Upper lobe of left lung (tissue), 6 donors: ENCODE measurements at regions not wholly inside any gene's neighbourhood (a gene's known extent, or its start where the extent isn't known, plus 50 kb on each side); places are given as distances from the start of the nearest gene placed in this dataset.
A peak's percentile ranks its signal among the peaks of the same experiment; 100 is the strongest.

Experiments used
- ATAC-seq, 2 donors: fragments of 200-7000 bp; cut with Tn5 transposase; one replicate each; pipeline ENCODE4 v1.9.1; 2022; ENCODE audit warnings: mild to moderate bottlenecking in 2 of 2, moderate library complexity in 2 of 2; ENCODE audit not compliant: low FRiP score in 2 of 2
- DNase-seq, 2 donors: peaks; one replicate each; pipeline ENCODE4 v3.0.0-alpha.2; 2019 to 2020
- H3K27ac ChIP-seq, 4 donors: fragments of 200-600 bp; sonication (generic); one replicate each; pipeline ENCODE4 v1.5.1; 2016 to 2019
- H3K27me3 ChIP-seq, 4 donors: fragments of 200-600 bp; sonication (generic); one replicate each; pipeline ENCODE4 v1.5.1; 2017 to 2019
- H3K36me3 ChIP-seq, 4 donors: fragments of 200-600 bp; sonication (generic); one replicate each; pipeline ENCODE4 v1.5.1; 2016 to 2019
- H3K4me1 ChIP-seq, 4 donors: fragments of 200-600 bp; sonication (generic); one replicate each; pipeline ENCODE4 v1.5.1; 2018 to 2019
- H3K4me3 ChIP-seq, 4 donors: fragments of 200-600 bp; sonication (generic); one replicate each; pipeline ENCODE4 v1.5.1; 2017 to 2019; ENCODE audit warnings: mild to moderate bottlenecking in 2 of 4, moderate library complexity in 1 of 4
- H3K9me3 ChIP-seq, 4 donors: fragments of 200-600 bp; sonication (generic); one replicate each; pipeline ENCODE4 v1.5.1; 2018 to 2019
- EP300 ChIP-seq, 4 donors: sonication (generic); formaldehyde crosslinking; IDR thresholded peaks; one replicate each; pipeline ENCODE4 v1.5.1; 2017; ENCODE audit warnings: antibody characterized with exemption in 4 of 4, control low read depth in 2 of 4
- POLR2A ChIP-seq, 4 donors: fragments of 450-650 bp; IDR thresholded peaks; one replicate each; pipeline ENCODE4 v1.5.1; 2016 to 2017; ENCODE audit warnings: antibody characterized with exemption in 4 of 4, mild to moderate bottlenecking in 2 of 4
- POLR2AphosphoS5 ChIP-seq, 2 donors: sonication (generic); formaldehyde crosslinking; IDR thresholded peaks; one replicate each; pipeline ENCODE4 v1.5.1; 2017; ENCODE audit warnings: antibody characterized with exemption in 2 of 2
- WGBS, 2 donors: methylation state at CpG; one replicate each; pipeline ENCODE4 v1.1.5; 2017 to 2018; 5-methylcytosine and 5-hydroxymethylcytosine counted together
- TF ChIP-seq, protein P1 (sequence below), 6 experiments: fragments of 450-650 bp in 4 of 6; fragments of 200-600 bp in 2 of 6; sonication (generic) in 2 of 6; IDR thresholded peaks; one replicate each; pipeline ENCODE4 v1.5.1; 2016 to 2019; ENCODE audit warnings: antibody characterized with exemption in 6 of 6
- donor health status: DM: no; HTN: no; CAD: no; lungs with moderate emphysema.
- donor health status: DM: no; HTN: yes; CAD: no; lungs with severe emphysema.

DNA sequence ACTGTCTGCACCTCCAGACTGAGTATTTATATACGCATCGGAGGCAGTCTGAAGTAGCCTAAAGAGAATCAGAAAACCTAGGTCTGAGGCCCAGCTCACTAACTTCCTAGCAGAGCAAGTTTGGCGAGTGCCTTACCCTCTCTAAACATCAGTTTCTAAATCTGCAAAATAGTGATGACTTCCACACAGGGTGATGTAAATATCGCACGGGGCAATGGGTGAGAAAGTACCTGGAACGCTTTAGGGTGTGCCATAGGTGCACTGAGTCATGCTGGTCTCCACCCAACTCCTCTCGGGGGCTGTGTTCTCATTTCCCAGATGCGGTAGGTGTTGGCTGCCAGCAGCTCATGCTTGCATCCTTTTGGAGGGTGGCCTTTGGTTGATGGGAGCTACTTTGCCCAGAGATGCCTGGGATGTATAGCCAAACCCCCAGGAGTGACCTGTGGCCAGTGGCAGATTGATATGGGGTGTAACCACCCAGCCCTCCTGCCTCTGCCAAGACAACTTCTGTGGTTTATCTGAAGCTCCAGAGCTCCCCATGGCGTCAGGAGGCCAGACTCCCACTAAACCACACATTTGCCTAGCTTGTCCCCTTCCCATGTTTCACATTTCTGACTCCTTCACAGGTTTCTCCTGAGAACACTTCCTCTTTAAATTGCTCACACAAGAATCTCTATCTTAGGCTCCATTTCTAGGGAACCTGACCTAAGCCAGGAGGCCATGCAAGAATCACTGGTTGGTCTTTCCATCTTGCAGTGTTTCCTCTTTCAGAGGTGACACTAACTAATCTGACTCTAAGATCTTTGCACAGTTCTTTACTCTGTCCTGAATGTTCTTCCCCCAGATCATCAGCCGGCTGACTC, 62.0 kb upstream of the TUNAR start:
- DNase-seq (no peak), ATAC-seq (peak in 1 of 2 donors; percentile 19)
- no peaks in the 10 kb centered on the region for H3K27me3 ChIP-seq
- WGBS, 2 donors: 68 to 69% methylated on average over 10 of the region's 10 CpGs
- H3K4me1 ChIP-seq: no peaks in the 10 kb centered on the region
- H3K36me3 ChIP-seq: no peaks in the 10 kb centered on the region
- TF ChIP-seq POLR2AphosphoS5 (IDR thresholded peaks at IDR 0.05) (no peak), POLR2A (IDR thresholded peaks at IDR 0.05) (no peak), EP300 (IDR thresholded peaks at IDR 0.05) (no peak)
- TF ChIP-seq, protein P1, sequence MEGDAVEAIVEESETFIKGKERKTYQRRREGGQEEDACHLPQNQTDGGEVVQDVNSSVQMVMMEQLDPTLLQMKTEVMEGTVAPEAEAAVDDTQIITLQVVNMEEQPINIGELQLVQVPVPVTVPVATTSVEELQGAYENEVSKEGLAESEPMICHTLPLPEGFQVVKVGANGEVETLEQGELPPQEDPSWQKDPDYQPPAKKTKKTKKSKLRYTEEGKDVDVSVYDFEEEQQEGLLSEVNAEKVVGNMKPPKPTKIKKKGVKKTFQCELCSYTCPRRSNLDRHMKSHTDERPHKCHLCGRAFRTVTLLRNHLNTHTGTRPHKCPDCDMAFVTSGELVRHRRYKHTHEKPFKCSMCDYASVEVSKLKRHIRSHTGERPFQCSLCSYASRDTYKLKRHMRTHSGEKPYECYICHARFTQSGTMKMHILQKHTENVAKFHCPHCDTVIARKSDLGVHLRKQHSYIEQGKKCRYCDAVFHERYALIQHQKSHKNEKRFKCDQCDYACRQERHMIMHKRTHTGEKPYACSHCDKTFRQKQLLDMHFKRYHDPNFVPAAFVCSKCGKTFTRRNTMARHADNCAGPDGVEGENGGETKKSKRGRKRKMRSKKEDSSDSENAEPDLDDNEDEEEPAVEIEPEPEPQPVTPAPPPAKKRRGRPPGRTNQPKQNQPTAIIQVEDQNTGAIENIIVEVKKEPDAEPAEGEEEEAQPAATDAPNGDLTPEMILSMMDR (IDR thresholded peaks at IDR 0.05): no peak
- no peak overlapping the region for H3K27ac ChIP-seq
- H3K4me3 ChIP-seq: no peak overlapping the region
- H3K9me3 ChIP-seq: no peaks in the 10 kb centered on the region

DNA sequence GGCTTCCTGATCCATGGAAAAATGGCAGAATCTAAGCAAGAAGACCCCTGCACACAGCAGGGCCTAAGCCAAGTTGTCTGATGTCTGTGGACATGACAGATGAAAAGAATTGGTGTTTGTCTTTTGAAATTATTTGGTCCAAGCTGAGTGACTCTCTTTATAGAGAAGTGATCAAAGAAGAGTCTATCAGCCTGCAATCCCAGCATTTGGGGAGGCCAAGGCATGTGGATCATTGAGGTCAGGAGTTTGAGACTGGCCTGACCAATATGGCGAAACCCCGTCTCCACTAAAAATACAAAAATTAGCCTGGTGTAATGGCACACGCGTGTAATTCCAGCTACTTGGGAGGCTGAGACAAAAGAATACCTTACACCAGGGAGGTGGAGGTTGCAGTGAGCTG, 64.8 kb upstream of the TUNAR start:
- no peak overlapping the region for H3K4me3 ChIP-seq
- ATAC-seq: no peak
- DNase-seq: no peak
- WGBS, 2 donors: 91 to 97% methylated on average over 4 of the region's 4 CpGs
- no peaks in the 10 kb centered on the region for H3K4me1 ChIP-seq
- H3K27ac ChIP-seq: no peak overlapping the region
- no peaks in the 10 kb centered on the region for H3K36me3 ChIP-seq
- TF ChIP-seq POLR2A (IDR thresholded peaks at IDR 0.05) (no peak), POLR2AphosphoS5 (IDR thresholded peaks at IDR 0.05) (no peak), EP300 (IDR thresholded peaks at IDR 0.05) (no peak)
- TF ChIP-seq, protein P1 (IDR thresholded peaks at IDR 0.05): no peak
- peaks cover 0 to 9% (median 0%) of the 10 kb centered on the region in 4 donors for H3K9me3 ChIP-seq
- H3K27me3 ChIP-seq: no peaks in the 10 kb centered on the region

DNA sequence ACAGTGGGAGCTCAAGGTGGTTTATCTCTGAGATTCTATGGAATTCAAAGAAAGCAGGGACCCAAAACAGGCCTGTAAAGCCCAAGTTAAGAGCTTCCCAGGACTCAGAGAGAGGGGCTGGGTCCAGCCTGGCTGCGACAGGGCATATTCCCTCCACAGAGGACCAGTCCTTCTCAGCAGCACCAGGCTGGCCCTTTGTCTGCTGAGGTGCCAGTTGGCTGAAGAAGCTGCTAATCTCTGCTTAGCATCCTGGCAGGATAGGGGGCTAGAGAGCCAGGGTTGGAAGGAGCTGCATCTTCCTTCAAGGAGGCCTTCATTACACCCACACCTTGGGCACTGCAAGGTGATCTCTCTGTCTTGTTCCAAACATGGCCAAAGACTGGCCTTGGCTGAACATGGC, 68.3 kb upstream of the TUNAR start:
- WGBS, 2 donors: 100% methylated on average over 1 of the region's 1 CpG; no CpG with 5 or more reads in 1 of the 2 donors

DNA sequence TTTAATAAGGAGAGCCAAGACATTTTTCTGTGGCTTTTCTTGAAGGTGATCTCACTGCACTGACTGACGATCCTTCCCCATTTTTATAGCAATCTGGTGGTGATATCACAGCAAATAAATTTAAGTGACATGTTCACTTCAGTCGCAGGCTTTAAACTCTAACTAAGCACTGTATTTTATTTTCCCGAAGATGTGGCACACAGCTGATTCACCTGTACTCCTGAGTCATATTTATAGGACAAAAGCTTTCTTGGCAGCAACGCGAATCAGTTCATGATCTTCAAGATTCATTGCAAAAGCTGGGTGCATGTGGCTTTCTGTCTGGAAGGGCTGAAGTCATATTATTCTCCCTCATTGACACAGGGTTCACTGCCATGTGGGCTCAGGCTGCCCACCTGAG, 79.8 kb upstream of the TUNAR start:
- 74% methylated on average over 5 of the region's 5 CpGs for WGBS, 2 donors
- ATAC-seq: no peak
- no peak for DNase-seq
- H3K27me3 ChIP-seq: no peaks in the 10 kb centered on the region
- H3K36me3 ChIP-seq: no peaks in the 10 kb centered on the region
- H3K4me3 ChIP-seq: no peak overlapping the region
- H3K4me1 ChIP-seq: no peaks in the 10 kb centered on the region
- TF ChIP-seq POLR2A (IDR thresholded peaks at IDR 0.05) (no peak), POLR2AphosphoS5 (IDR thresholded peaks at IDR 0.05) (no peak), EP300 (IDR thresholded peaks at IDR 0.05) (no peak)
- TF ChIP-seq, protein P1 (IDR thresholded peaks at IDR 0.05): no peak
- no peaks in the 10 kb centered on the region for H3K9me3 ChIP-seq
- H3K27ac ChIP-seq: no peak overlapping the region

More for the DNA sequence above, 68.3 kb upstream of the TUNAR start:
- Histone ChIP-seq H3K36me3 (no peaks in the 10 kb centered on the region), H3K4me1 (no peaks in the 10 kb centered on the region), H3K4me3 (no peak overlapping the region), H3K27me3 (no peaks in the 10 kb centered on the region), H3K27ac (no peak overlapping the region), H3K9me3 (peaks cover 0 to 18% (median 0%) of the 10 kb centered on the region in 4 donors)
- no peak for ATAC-seq
- DNase-seq: no peak
- TF ChIP-seq POLR2AphosphoS5 (IDR thresholded peaks at IDR 0.05): no peak
- TF ChIP-seq EP300 (IDR thresholded peaks at IDR 0.05): no peak

DNA sequence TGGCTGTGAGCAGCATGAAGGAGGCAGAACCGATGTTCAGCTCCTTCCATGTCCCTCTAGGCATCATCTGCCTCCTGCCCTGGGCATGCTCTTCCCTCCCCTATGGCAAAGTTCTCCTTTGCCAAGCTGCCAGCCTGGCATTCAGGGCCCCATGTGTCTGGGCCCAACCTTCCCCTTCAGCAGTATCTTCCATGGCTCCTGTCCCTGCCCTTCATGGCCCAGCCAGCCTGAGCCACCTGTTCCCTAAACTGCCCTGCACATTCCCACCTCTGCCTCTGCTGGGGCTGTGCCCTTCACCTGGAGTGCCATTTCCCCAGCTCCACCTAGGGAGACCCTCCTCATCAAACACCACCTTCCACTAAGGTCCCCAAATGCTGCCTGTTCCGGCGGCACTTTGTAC, 74.0 kb upstream of the TCL1A start:
- no peak overlapping the region for H3K4me3 ChIP-seq
- H3K4me1 ChIP-seq: no peaks in the 10 kb centered on the region
- 90 to 96% methylated on average over 3 of the region's 3 CpGs for WGBS, 2 donors
- TF ChIP-seq EP300 (IDR thresholded peaks at IDR 0.05): no peak
- TF ChIP-seq, protein P1 (IDR thresholded peaks at IDR 0.05): no peak
- TF ChIP-seq POLR2AphosphoS5 (IDR thresholded peaks at IDR 0.05): no peak
- no peak for TF ChIP-seq POLR2A (IDR thresholded peaks at IDR 0.05)
- DNase-seq (no peak), ATAC-seq (no peak)
- H3K36me3 ChIP-seq: no peaks in the 10 kb centered on the region
- no peak overlapping the region for H3K27ac ChIP-seq
- no peaks in the 10 kb centered on the region for H3K9me3 ChIP-seq
- no peaks in the 10 kb centered on the region for H3K27me3 ChIP-seq
